ENCODE measurements at regions not wholly inside any gene's neighbourhood (a gene's known extent, or its start where the extent isn't known, plus 50 kb on each side); places are given as distances from the start of the nearest gene placed in this dataset.

DNA sequence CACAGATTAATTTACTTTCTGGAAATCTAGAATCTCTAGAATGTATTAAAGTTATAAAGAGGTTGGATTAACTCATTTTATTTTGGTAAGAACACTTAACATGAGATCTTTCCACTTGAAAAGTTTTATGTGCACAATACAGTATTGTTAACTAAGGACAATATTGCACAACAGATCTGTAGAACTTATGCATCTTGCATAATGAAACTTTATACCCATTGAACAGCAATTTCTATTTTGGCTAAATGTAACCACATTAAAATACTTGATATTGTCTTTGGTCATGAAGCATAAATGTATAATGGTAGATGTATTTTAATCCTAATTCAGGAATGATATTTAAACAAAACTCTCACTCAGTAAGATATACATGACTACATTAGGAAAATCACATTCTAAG, 203.8 kb downstream of the SNX19 start:
- intact Hi-C loops (cut with DNase I; ENCODE audit: low total_unique reads) = no loop called here
- TF ChIP-seq POLR2A (IDR thresholded peaks at IDR 0.05) = no peak
- TF ChIP-seq, protein P1, sequence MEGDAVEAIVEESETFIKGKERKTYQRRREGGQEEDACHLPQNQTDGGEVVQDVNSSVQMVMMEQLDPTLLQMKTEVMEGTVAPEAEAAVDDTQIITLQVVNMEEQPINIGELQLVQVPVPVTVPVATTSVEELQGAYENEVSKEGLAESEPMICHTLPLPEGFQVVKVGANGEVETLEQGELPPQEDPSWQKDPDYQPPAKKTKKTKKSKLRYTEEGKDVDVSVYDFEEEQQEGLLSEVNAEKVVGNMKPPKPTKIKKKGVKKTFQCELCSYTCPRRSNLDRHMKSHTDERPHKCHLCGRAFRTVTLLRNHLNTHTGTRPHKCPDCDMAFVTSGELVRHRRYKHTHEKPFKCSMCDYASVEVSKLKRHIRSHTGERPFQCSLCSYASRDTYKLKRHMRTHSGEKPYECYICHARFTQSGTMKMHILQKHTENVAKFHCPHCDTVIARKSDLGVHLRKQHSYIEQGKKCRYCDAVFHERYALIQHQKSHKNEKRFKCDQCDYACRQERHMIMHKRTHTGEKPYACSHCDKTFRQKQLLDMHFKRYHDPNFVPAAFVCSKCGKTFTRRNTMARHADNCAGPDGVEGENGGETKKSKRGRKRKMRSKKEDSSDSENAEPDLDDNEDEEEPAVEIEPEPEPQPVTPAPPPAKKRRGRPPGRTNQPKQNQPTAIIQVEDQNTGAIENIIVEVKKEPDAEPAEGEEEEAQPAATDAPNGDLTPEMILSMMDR (IDR thresholded peaks at IDR 0.05 in 4 of 5, conservative IDR thresholded peaks at IDR 0.05 in 1 of 5) = no peak
- no peak for DNase-seq

DNA sequence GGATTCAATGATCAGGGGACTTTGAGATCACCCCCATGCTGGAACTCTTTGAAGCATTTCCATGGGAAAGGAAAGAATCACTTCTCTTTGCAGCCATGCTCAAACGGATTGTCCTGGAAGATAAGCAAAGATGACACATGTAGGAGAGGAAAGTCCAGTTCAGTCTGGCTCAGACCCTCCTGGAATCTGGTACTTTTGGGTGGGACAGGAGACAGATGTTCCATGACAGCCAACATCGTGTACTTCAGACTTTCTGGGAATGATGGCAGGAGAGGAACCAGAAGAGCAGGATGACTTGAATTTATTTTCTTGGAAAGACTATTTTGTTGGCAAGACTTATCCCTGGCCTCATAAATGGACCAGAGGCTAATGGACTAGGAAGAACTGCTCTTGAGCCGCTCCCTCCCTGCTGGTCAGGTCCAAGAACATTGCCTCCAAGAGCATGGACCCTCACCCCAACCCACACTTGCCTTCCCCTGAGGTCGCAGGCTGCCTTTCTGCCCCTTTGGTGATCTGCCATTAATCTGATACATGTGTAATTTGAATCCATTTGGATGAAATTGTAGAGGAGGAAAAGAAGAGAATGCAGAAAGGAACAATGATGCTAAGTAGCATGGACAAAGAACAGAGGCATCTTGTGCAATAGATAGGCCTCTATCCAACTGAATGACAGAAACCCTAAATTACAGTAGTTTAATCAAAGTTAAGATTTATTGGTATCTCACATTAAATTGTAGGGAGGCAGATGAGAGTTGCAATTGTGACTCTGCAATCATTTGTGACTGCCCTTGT, 201.0 kb downstream of the SNX19 start:
- ATAC-seq (no peak), DNase-seq (no peak)
- Histone ChIP-seq H3K27me3 (peaks cover 0 to 13% (median 6%) of the 10 kb centered on the region in 3 donors), H3K4me1 (no peaks in the 10 kb centered on the region), H3K9me3 (no peaks in the 10 kb centered on the region), H3K27ac (no peak overlapping the region), H3K4me3 (no peak overlapping the region), H3K36me3 (no peaks in the 10 kb centered on the region)
- in situ Hi-C loops (cut with MboI; ENCODE audit: low sequenced_read_pairs in 4 of 4) = no loop called here
- intact Hi-C loops (cut with DNase I; ENCODE audit: low total_unique reads) = loop anchor here (5.0 kb wide), 1 partner anchor 278 kb away; no protein-coding TSS in a partner anchor
- no peak for TF ChIP-seq POLR2A (IDR thresholded peaks at IDR 0.05)
- TF ChIP-seq, protein P1 (IDR thresholded peaks at IDR 0.05 in 4 of 5, conservative IDR thresholded peaks at IDR 0.05 in 1 of 5) = no peak

More for the DNA sequence above, 203.8 kb downstream of the SNX19 start:
- Histone ChIP-seq H3K27ac (no peak overlapping the region), H3K36me3 (no peaks in the 10 kb centered on the region), H3K9me3 (no peaks in the 10 kb centered on the region), H3K4me3 (no peak overlapping the region), H3K27me3 (no peaks in the 10 kb centered on the region), H3K4me1 (no peaks in the 10 kb centered on the region)
- in situ Hi-C loops (cut with MboI; ENCODE audit: low sequenced_read_pairs in 4 of 4) = no loop called here
- ATAC-seq = no peak

DNA sequence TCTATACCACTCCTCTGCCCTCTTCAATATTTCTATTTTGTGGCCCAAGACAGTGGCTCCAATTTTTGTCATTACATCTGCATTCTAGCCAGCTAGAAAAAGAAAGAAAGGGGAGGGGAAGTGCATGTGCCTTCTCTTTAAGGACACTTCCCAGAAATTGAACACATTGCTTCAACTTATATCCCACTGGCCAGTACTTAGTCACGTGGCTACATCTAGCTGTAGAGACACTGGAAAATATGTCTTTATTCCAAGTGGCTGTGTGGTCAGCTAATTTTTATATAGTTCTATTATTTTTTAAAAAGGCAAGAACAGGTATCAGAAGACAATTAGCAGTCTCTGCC, 200.4 kb downstream of the SNX19 start:
- in situ Hi-C loops (cut with MboI; ENCODE audit: low sequenced_read_pairs in 4 of 4) (no loop called here), intact Hi-C loops (cut with DNase I; ENCODE audit: low total_unique reads) (loop anchor here (5.0 kb wide), 1 partner anchor 279 kb away; no protein-coding TSS in a partner anchor)
- no peak overlapping the region for H3K27ac ChIP-seq
- no peaks in the 10 kb centered on the region for H3K9me3 ChIP-seq
- no peak for ATAC-seq
- no peaks in the 10 kb centered on the region for H3K36me3 ChIP-seq
- no peak for TF ChIP-seq POLR2A (IDR thresholded peaks at IDR 0.05)
- TF ChIP-seq, protein P1 (IDR thresholded peaks at IDR 0.05 in 4 of 5, conservative IDR thresholded peaks at IDR 0.05 in 1 of 5) = no peak
- DNase-seq = no peak
- no peaks in the 10 kb centered on the region for H3K4me1 ChIP-seq
- no peak overlapping the region for H3K4me3 ChIP-seq
- peaks cover 0 to 17% (median 6%) of the 10 kb centered on the region in 3 donors for H3K27me3 ChIP-seq

GRCh38 chr11:130718120-130718519, 198.2 kb downstream of the SNX19 start:
- no peak overlapping the region for H3K27ac ChIP-seq
- H3K9me3 ChIP-seq = no peaks in the 10 kb centered on the region
- no peak for DNase-seq
- ATAC-seq = peak; percentile 44 to 46
- in situ Hi-C loops (cut with MboI; ENCODE audit: low sequenced_read_pairs in 4 of 4) = no loop called here
- no peaks in the 10 kb centered on the region for H3K36me3 ChIP-seq
- TF ChIP-seq, protein P1 (IDR thresholded peaks at IDR 0.05 in 4 of 5, conservative IDR thresholded peaks at IDR 0.05 in 1 of 5) = no peak
- TF ChIP-seq POLR2A (IDR thresholded peaks at IDR 0.05) = no peak
- no peaks in the 10 kb centered on the region for H3K4me1 ChIP-seq
- H3K4me3 ChIP-seq = no peak overlapping the region
- H3K27me3 ChIP-seq = peaks cover 0 to 21% (median 6%) of the 10 kb centered on the region in 3 donors
- intact Hi-C loops (cut with DNase I; ENCODE audit: low total_unique reads) = loop anchor here (5.0 kb wide), 1 partner anchor 281 kb away; no protein-coding TSS in a partner anchor

Data from gastrocnemius medialis (tissue), 4 donors.